IMR-90 (cell line): ENCODE measurements at regions not wholly inside any gene's neighbourhood (a gene's known extent, or its start where the extent isn't known, plus 50 kb on each side); places are given as distances from the start of the nearest gene placed in this dataset.

ENCODE experiments used
- ATAC-seq: fragments of 200-7000 bp; cut with Tn5 transposase; 2 replicates; pipeline ENCODE4 v1.9.1; 2020; ENCODE audit warnings: low read depth, mild to moderate bottlenecking, moderate library complexity
- BruUV-seq: library from RNA; stranded (reverse); fragments of 400-500 nt; replicated peaks from 2 replicates; lab custom pipeline; 2021; lab: Mats Ljungman, UMichigan
- CTCF ChIA-PET: fragments of 300-600 bp; formaldehyde crosslinking; extraction: SDS; loops from one replicate; lab custom pipeline; 2021; ENCODE audit warnings: antibody characterized with exemption; lab: Yijun Ruan, JAX
- POLR2A ChIA-PET: fragments of 300-600 bp; sonication (Branson Sonifier 250); formaldehyde crosslinking; loops from one replicate; lab custom pipeline; 2022; ENCODE audit warnings: antibody characterized with exemption; ENCODE audit not compliant: unreplicated experiment; lab: Charles Lee
- DNase-seq: peaks from one replicate; pipeline ENCODE4 v3.0.0; 2013
- H2AFZ ChIP-seq: replicated peaks from 2 replicates; pipeline ENCODE3; 2013; ENCODE audit warnings: low read length, mild to moderate bottlenecking; ENCODE audit not compliant: poor library complexity
- H2AK5ac ChIP-seq: 2 replicates; pipeline ENCODE4 v1.6.1; 2013; ENCODE audit warnings: low read depth, low read length, inconsistent platforms
- H2AK9ac ChIP-seq: replicated peaks from 2 replicates; pipeline ENCODE3; 2013; ENCODE audit warnings: mild to moderate bottlenecking, low read depth, low read length, moderate library complexity; ENCODE audit not compliant: poor library complexity
- H2BK120ac ChIP-seq: 2 replicates; pipeline ENCODE4 v1.6.1; 2013; ENCODE audit warnings: low read depth, low read length, inconsistent platforms
- H2BK15ac ChIP-seq: 3 replicates; pipeline ENCODE4 v1.6.1; 2013; ENCODE audit warnings: low read depth, low read length, inconsistent platforms
- H2BK20ac ChIP-seq: 2 replicates; pipeline ENCODE4 v1.6.1; 2013; ENCODE audit warnings: low read depth, mild to moderate bottlenecking, inconsistent platforms, low read length, moderate library complexity
- H2BK5ac ChIP-seq: 2 replicates; pipeline ENCODE4 v1.6.1; 2013; ENCODE audit warnings: mild to moderate bottlenecking, low read depth, low read length, inconsistent platforms; ENCODE audit not compliant: poor library complexity, severe bottlenecking
- H3K14ac ChIP-seq: replicated peaks from 2 replicates; pipeline ENCODE4 v1.6.1; 2013; ENCODE audit warnings: low read depth, low read length, inconsistent platforms
- H3K18ac ChIP-seq: 2 replicates; pipeline ENCODE4 v1.6.1; 2013; ENCODE audit warnings: low read depth, low read length, control low read depth
- H3K23ac ChIP-seq: 2 replicates; pipeline ENCODE4 v1.6.1; 2013; ENCODE audit warnings: low read depth, low read length, inconsistent platforms
- H3K27ac ChIP-seq: 2 replicates; pipeline ENCODE4 v1.5.1; 2013; ENCODE audit warnings: mild to moderate bottlenecking, control low read depth, low read length; ENCODE audit not compliant: insufficient read depth
- H3K27me3 ChIP-seq: 2 replicates; pipeline ENCODE4 v1.6.1; 2013; ENCODE audit warnings: low read length; ENCODE audit not compliant: control insufficient read depth, insufficient read depth
- H3K36me3 ChIP-seq: 2 replicates; pipeline ENCODE4 v1.6.1; 2013; ENCODE audit warnings: low read length, mixed read lengths; ENCODE audit not compliant: control insufficient read depth, insufficient read depth
- H3K4ac ChIP-seq: 2 replicates; pipeline ENCODE4 v1.6.1; 2013; ENCODE audit warnings: low read depth, low read length, inconsistent platforms
- H3K4me1 ChIP-seq: 2 replicates; pipeline ENCODE4 v1.6.1; 2013; ENCODE audit warnings: low read length, mixed read lengths; ENCODE audit not compliant: control insufficient read depth, insufficient read depth
- H3K4me2 ChIP-seq: 2 replicates; pipeline ENCODE4 v1.6.1; 2013; ENCODE audit warnings: low read depth, mild to moderate bottlenecking, control low read depth, low read length, moderate library complexity
- H3K4me3 ChIP-seq: 2 replicates; pipeline ENCODE4 v1.5.1; 2013; ENCODE audit warnings: low read depth, mild to moderate bottlenecking, control low read depth, low read length, moderate library complexity; ENCODE audit not compliant: insufficient read depth
- H3K56ac ChIP-seq: 2 replicates; pipeline ENCODE4 v1.6.1; 2013; ENCODE audit warnings: low read length, inconsistent platforms; ENCODE audit not compliant: insufficient read depth; ENCODE audit errors: extremely low read depth
- H3K79me1 ChIP-seq, 2 experiments: 2 replicates each; pipeline ENCODE4 v1.6.1; 2013; ENCODE audit warnings: low read length in 2 of 2, inconsistent platforms in 1 of 2, low read depth in 1 of 2
- H3K9ac ChIP-seq: 2 replicates; pipeline ENCODE4 v1.6.1; 2013; ENCODE audit warnings: low read depth, low read length, control low read depth
- H3K9me1 ChIP-seq: 2 replicates; pipeline ENCODE4 v1.6.1; 2013; ENCODE audit warnings: low read length, inconsistent platforms; ENCODE audit not compliant: insufficient read depth
- H3K9me3 ChIP-seq: 2 replicates; pipeline ENCODE4 v1.6.1; 2013; ENCODE audit warnings: low read length; ENCODE audit not compliant: control insufficient read depth, insufficient read depth
- H4K20me1 ChIP-seq: 2 replicates; pipeline ENCODE4 v1.6.1; 2013; ENCODE audit warnings: low read length, inconsistent platforms; ENCODE audit not compliant: insufficient read depth
- H4K5ac ChIP-seq: 2 replicates; pipeline ENCODE4 v1.6.1; 2013; ENCODE audit warnings: mild to moderate bottlenecking, low read depth, low read length, control low read depth
- H4K8ac ChIP-seq, 2 experiments: 2 replicates each; pipeline ENCODE4 v1.6.1; 2013; ENCODE audit warnings: low read depth in 2 of 2, low read length in 2 of 2, control low read depth in 1 of 2, inconsistent platforms in 1 of 2
- H4K91ac ChIP-seq: 2 replicates; pipeline ENCODE4 v1.6.1; 2013; ENCODE audit warnings: low read depth, low read length, inconsistent platforms; ENCODE audit not compliant: insufficient read depth
- CEBPB ChIP-seq: IDR thresholded peaks from 2 replicates; pipeline ENCODE4 v1.6.1; 2012; ENCODE audit warnings: low read depth, low read length, improper control_type of control experiment
- NFE2L2 ChIP-seq: fragments of 150-350 bp; IDR thresholded peaks from 2 replicates; pipeline ENCODE4 v1.6.1; 2016; ENCODE audit warnings: low read depth, mild to moderate bottlenecking, low read length
- SMC3 ChIP-seq: fragments of 150-350 bp; IDR thresholded peaks from 2 replicates; pipeline ENCODE4 v1.6.1; 2016; ENCODE audit warnings: low read depth, mild to moderate bottlenecking, antibody characterized with exemption, low read length, moderate library complexity
- WGBS, 2 experiments: methylation state at CpG; one replicate each; pipeline versions ENCODE4 v1.1.5 to v1.1.7; 2013; ENCODE audit warnings: missing lambda C conversion rate in 2 of 2; ENCODE audit not compliant: insufficient read length in 1 of 2; ENCODE audit errors: extremely low coverage in 2 of 2; 5-methylcytosine and 5-hydroxymethylcytosine counted together
- dilution Hi-C: fragments of 300-500 bp; cut with HindIII; formaldehyde crosslinking; loops from one replicate; pipeline ENCODE4 v1.14.3; 2018; ENCODE audit warnings: low sequenced_read_pairs; ENCODE audit not compliant: unreplicated experiment
- in situ Hi-C: fragments of 300-500 bp; cut with MboI; formaldehyde crosslinking; loops from 3 replicates; pipeline ENCODE4 v1.14.3; 2019; ENCODE audit warnings: low sequenced_read_pairs, inconsistent platforms, mixed read lengths
- intact Hi-C: fragments of 100-400 bp; cut with micrococcal nuclease; formaldehyde crosslinking; loops from 2 replicates; pipeline ENCODE4 v1.10.0; 2022

- Histone ChIP-seq H4K8ac (no peak overlapping the region), H3K4me3 (no peak overlapping the region), H2BK5ac (no peak overlapping the region), H4K91ac (no peak overlapping the region), H2BK120ac (no peak overlapping the region), H3K4me2 (no peak overlapping the region), H3K14ac (no peak overlapping the region), H4K5ac (no peak overlapping the region), H2BK20ac (no peak overlapping the region), H3K27me3 (no peaks in the 10 kb centered on the region), H3K79me1 (no peaks in the 10 kb centered on the region), H3K4me1 (no peaks in the 10 kb centered on the region), H3K56ac (no peak overlapping the region), H3K9ac (no peak overlapping the region), H3K18ac (no peak overlapping the region), H3K9me3 (peaks cover 39% of the 10 kb centered on the region), H2AK9ac (no peak overlapping the region), H3K36me3 (no peaks in the 10 kb centered on the region), H3K27ac (no peak overlapping the region), H3K4ac (no peak overlapping the region), H2BK15ac (no peak overlapping the region), H3K9me1 (no peaks in the 10 kb centered on the region), H4K20me1 (no peaks in the 10 kb centered on the region), H3K23ac (no peak overlapping the region), H2AFZ (no peak overlapping the region), H2AK5ac (no peak overlapping the region)
- ChIA-PET CTCF (no interaction called here), POLR2A (no interaction called here)
- TF ChIP-seq NFE2L2 (no peak), CEBPB (no peak), SMC3 (no peak)
- in situ Hi-C loops: no loop called here
- DNase-seq: no peak
- no TSS peak for BruUV-seq
- ATAC-seq: no peak
- intact Hi-C loops: no loop called here
- dilution Hi-C loops: no loop called here
- 10% methylated on average over 2 of the region's 5 CpGs; no CpG with 5 or more reads in 1 of the 2 experiments for WGBS, 2 experiments
Observed at GRCh38 chr1:4986306-4986705, 331.9 kb downstream of the AJAP1 start.
